ENCODE measurements at regions not wholly inside any gene's neighbourhood (a gene's known extent, or its start where the extent isn't known, plus 50 kb on each side); places are given as distances from the start of the nearest gene placed in this dataset.

DNA sequence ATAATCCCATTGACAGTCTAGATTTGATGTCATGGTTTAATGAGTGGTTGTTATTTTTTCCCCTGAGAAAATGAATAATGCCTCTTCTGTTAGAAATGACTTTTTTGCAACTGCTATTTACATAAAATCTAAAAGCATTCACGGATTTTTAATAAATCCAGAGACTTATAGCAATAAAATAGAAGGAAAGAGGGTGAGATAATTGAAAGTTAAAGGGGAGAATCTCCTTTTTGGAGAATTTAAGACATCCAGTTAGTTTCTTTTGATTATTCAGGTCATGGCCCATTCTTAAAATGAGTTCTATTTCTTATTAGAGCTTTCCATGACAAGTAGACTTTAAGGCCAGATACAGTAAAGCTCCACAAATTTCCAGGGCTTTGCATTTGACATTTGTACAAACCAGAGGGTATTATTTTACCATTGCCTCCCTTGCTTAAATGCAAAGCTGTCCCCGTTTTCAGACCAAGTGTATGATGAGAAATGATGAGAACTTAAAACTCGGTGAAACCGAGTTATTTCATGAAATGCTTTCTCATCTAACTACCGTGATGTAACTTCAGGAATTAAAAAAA is 789.0 kb upstream of the SOX9 start:
- Histone ChIP-seq H3K4me1 (ENCODE audit: control insufficient read depth, extremely low read depth, insufficient read depth, low read length) (no peaks in the 10 kb centered on the region), H3K9me1 (replicated peaks; ENCODE audit: control insufficient read depth, extremely low read depth, insufficient read depth, low read length) (no peaks in the 10 kb centered on the region), H2AFZ (ENCODE audit: low read depth, low read length) (no peak overlapping the region), H3K27me3 (ENCODE audit: control insufficient read depth in 2 of 2, insufficient read depth in 2 of 2, low read length in 2 of 2) (no peaks in the 10 kb centered on the region), H3K9ac (replicated peaks; ENCODE audit: extremely low read depth, insufficient read depth, low read length) (no peak overlapping the region), H3K27ac (ENCODE audit: insufficient read depth, low read depth, low read length) (no peak overlapping the region), H4K20me1 (replicated peaks; ENCODE audit: control insufficient read depth, extremely low read depth, insufficient read depth, low read length) (no peaks in the 10 kb centered on the region), H3K79me2 (ENCODE audit: control insufficient read depth, insufficient read depth, low read length) (no peaks in the 10 kb centered on the region), H3K9me3 (replicated peaks; ENCODE audit: control insufficient read depth, insufficient read depth, low read length) (peaks cover 3% of the 10 kb centered on the region), H3K4me3 (replicated peaks in 1 of 3; ENCODE audit: insufficient read depth in 1 of 3, low read depth in 1 of 3, low read length in 3 of 3) (no peak overlapping the region), H3K36me3 (ENCODE audit: control insufficient read depth in 2 of 2, extremely low read depth in 1 of 2, insufficient read depth in 2 of 2, low read length in 2 of 2) (no peaks in the 10 kb centered on the region), H3K4me2 (ENCODE audit: insufficient read depth, low read length) (no peak overlapping the region)
- TF ChIP-seq JUN (IDR thresholded peaks at IDR 0.05; ENCODE audit: borderline replicate concordance, insufficient read depth, insufficient read length, low read depth), result no peak
- no peak for TF ChIP-seq POLR2AphosphoS5 (IDR thresholded peaks at IDR 0.05; ENCODE audit: insufficient read depth, low read depth, low read length)
- no peak for TF ChIP-seq POLR2A (IDR thresholded peaks at IDR 0.05; ENCODE audit: low read depth, low read length)
- TF ChIP-seq EZH2 (IDR thresholded peaks at IDR 0.05; ENCODE audit: borderline replicate concordance, low read depth, low read length, severe bottlenecking), result no peak
- no peak for TF ChIP-seq GATA2 (IDR thresholded peaks at IDR 0.05; ENCODE audit: insufficient read depth, insufficient read length, low read depth, low read length)
- no peak for TF ChIP-seq FOS (IDR thresholded peaks at IDR 0.05; ENCODE audit: borderline replicate concordance, insufficient read depth, low read length)
- TF ChIP-seq, protein P1, sequence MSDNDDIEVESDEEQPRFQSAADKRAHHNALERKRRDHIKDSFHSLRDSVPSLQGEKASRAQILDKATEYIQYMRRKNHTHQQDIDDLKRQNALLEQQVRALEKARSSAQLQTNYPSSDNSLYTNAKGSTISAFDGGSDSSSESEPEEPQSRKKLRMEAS (IDR thresholded peaks at IDR 0.05; ENCODE audit: insufficient read depth, insufficient read length), result no peak
- TF ChIP-seq, protein P2, sequence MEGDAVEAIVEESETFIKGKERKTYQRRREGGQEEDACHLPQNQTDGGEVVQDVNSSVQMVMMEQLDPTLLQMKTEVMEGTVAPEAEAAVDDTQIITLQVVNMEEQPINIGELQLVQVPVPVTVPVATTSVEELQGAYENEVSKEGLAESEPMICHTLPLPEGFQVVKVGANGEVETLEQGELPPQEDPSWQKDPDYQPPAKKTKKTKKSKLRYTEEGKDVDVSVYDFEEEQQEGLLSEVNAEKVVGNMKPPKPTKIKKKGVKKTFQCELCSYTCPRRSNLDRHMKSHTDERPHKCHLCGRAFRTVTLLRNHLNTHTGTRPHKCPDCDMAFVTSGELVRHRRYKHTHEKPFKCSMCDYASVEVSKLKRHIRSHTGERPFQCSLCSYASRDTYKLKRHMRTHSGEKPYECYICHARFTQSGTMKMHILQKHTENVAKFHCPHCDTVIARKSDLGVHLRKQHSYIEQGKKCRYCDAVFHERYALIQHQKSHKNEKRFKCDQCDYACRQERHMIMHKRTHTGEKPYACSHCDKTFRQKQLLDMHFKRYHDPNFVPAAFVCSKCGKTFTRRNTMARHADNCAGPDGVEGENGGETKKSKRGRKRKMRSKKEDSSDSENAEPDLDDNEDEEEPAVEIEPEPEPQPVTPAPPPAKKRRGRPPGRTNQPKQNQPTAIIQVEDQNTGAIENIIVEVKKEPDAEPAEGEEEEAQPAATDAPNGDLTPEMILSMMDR (IDR thresholded peaks at IDR 0.05; ENCODE audit: extremely low read depth in 1 of 2, insufficient read depth in 1 of 2, low read depth in 1 of 2, low read length in 2 of 2), result no peak
- no peak for TF ChIP-seq MYC (IDR thresholded peaks at IDR 0.05; ENCODE audit: low read depth, low read length)
- intact Hi-C loops (cut with micrococcal nuclease) (no loop called here), dilution Hi-C loops (cut with MboI; ENCODE audit: extremely low pct_ligation_motif_present, low sequenced_read_pairs) (no loop called here)
- no TSS peak for BruUV-seq (replicated peaks)
- ChIA-PET CTCF (no interaction called here), POLR2A (no interaction called here)
- FAIRE-seq (no peak), DNase-seq (ENCODE audit: low read depth, low spot score) (no peak)

Data from endothelial cell of umbilical vein (primary cell).